HG02759 (cell line): ENCODE measurements at regions not wholly inside any gene's neighbourhood (a gene's known extent, or its start where the extent isn't known, plus 50 kb on each side); places are given as distances from the start of the nearest gene placed in this dataset.

ENCODE experiments used
- ATAC-seq: cut with Tn5 transposase; IDR thresholded peaks from one replicate; pipeline ENCODE4 v1.9.1; 2021; ENCODE audit warnings: mild to moderate bottlenecking, moderate library complexity; ENCODE audit not compliant: unreplicated experiment

GRCh38 chr1:219801156-219801820, 127.1 kb downstream of the SLC30A10 start:
- ATAC-seq, result no peak

GRCh38 chr1:219798283-219799030, 129.9 kb downstream of the SLC30A10 start:
- ATAC-seq, result no peak

GRCh38 chr1:219797683-219798082, 130.7 kb downstream of the SLC30A10 start:
- ATAC-seq, result no peak

GRCh38 chr1:219797009-219797408, 131.3 kb downstream of the SLC30A10 start:
- ATAC-seq, result no peak

GRCh38 chr1:219795363-219795917, 132.9 kb downstream of the SLC30A10 start:
- no peak for ATAC-seq

- ATAC-seq, result peak; percentile 85
Measured at GRCh38 chr1:219794085-219794743, 134.1 kb downstream of the SLC30A10 start.

- ATAC-seq, result no peak
Measured at GRCh38 chr1:219792337-219793021, 135.9 kb downstream of the SLC30A10 start.

GRCh38 chr1:219791766-219792165, 136.6 kb downstream of the SLC30A10 start:
- ATAC-seq, result no peak

GRCh38 chr1:219790834-219791615, 137.3 kb downstream of the SLC30A10 start:
- no peak for ATAC-seq

GRCh38 chr1:219788700-219789099, 139.7 kb downstream of the SLC30A10 start:
- no peak for ATAC-seq

- ATAC-seq, result no peak
Measured at GRCh38 chr1:219788091-219788490, 140.3 kb downstream of the SLC30A10 start.

GRCh38 chr1:219784660-219785381, 143.5 kb downstream of the SLC30A10 start:
- ATAC-seq, result no peak

- peak; percentile 62 for ATAC-seq
Measured at GRCh38 chr1:219783605-219784235, 144.6 kb downstream of the SLC30A10 start.

GRCh38 chr1:219782929-219783328, 145.4 kb downstream of the SLC30A10 start:
- ATAC-seq, result no peak

GRCh38 chr1:219782311-219782710, 146.0 kb downstream of the SLC30A10 start:
- no peak for ATAC-seq

- ATAC-seq, result no peak
Measured at GRCh38 chr1:219781491-219781890, 146.9 kb downstream of the SLC30A10 start.

GRCh38 chr1:219778793-219779369, 149.5 kb downstream of the SLC30A10 start:
- no peak for ATAC-seq

GRCh38 chr1:219778110-219778509, 150.2 kb downstream of the SLC30A10 start:
- ATAC-seq, result no peak

- no peak for ATAC-seq
Measured at GRCh38 chr1:219774386-219774785, 154.0 kb downstream of the SLC30A10 start.
